ENCODE measurements at regions not wholly inside any gene's neighbourhood (a gene's known extent, or its start where the extent isn't known, plus 50 kb on each side); places are given as distances from the start of the nearest gene placed in this dataset.

- H3K4me3 ChIP-seq (ENCODE audit: low read depth in 2 of 2, low read length in 1 of 2): no peak overlapping the region
- no peaks in the 10 kb centered on the region for H4K20me1 ChIP-seq (ENCODE audit: insufficient read depth)
- H2AFZ ChIP-seq (ENCODE audit: low read depth): no peak overlapping the region
- DNase-seq: no peak
- TF ChIP-seq SIN3A (IDR thresholded peaks at IDR 0.05; ENCODE audit: borderline replicate concordance, low read depth, low read length) (no peak), ELF1 (IDR thresholded peaks at IDR 0.05) (no peak), EP300 (IDR thresholded peaks at IDR 0.05; ENCODE audit: borderline replicate concordance in 1 of 2, low read depth in 1 of 2, low read length in 1 of 2) (no peak)
- H3K4me2 ChIP-seq: no peak overlapping the region
- no peaks in the 10 kb centered on the region for H3K79me2 ChIP-seq (ENCODE audit: insufficient read depth)
- no peaks in the 10 kb centered on the region for H3K9me2 ChIP-seq
- H3K27me3 ChIP-seq (ENCODE audit: insufficient read depth): no peaks in the 10 kb centered on the region
- 7% methylated on average over 1 of the region's 1 CpG for WGBS (ENCODE audit: low lambda C conversion rate)
- POLR2A ChIA-PET: no interaction called here
- H3K4me1 ChIP-seq (ENCODE audit: control insufficient read depth in 1 of 2, insufficient read depth in 2 of 2, low read depth in 1 of 2, low read length in 1 of 2): no peaks in the 10 kb centered on the region
- H3K9ac ChIP-seq: no peak overlapping the region
- H3K27ac ChIP-seq (ENCODE audit: low read depth in 2 of 2, low read length in 1 of 2): no peak overlapping the region
- CTCF ChIA-PET: no interaction called here
- no peaks in the 10 kb centered on the region for H3F3A ChIP-seq (replicated peaks; ENCODE audit: insufficient read depth)
- H3K36me3 ChIP-seq (replicated peaks in 1 of 2; ENCODE audit: control insufficient read depth in 1 of 2, insufficient read depth in 2 of 2, low read length in 1 of 2): no peaks in the 10 kb centered on the region
- H3K9me3 ChIP-seq: no peaks in the 10 kb centered on the region
These were observed 183.5 kb downstream of the CAVIN4 start for GRCh38 chr9:100761276-100761802.

DNA sequence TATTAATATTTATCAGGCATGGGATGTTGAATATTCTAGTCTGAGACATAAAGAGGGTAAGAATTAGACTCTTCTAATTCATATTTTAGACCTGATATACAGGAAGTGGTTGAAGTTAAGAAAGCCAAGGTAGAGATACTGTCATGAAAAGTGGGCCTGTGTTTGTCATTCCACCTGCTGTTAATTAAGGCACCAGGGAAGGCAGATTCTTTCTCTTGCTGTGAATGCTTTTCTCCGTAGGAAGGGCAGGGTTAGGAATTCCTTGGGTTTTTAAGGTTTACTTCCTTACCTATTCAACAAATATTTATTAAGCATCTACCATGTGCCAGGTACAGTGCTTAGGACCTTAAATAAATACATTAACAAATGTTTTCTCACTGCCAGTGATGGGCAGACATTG is 196.4 kb downstream of the CAVIN4 start:
- no peaks in the 10 kb centered on the region for H3K36me3 ChIP-seq (replicated peaks in 1 of 2; ENCODE audit: control insufficient read depth in 1 of 2, insufficient read depth in 2 of 2, low read length in 1 of 2)
- TF ChIP-seq REST (IDR thresholded peaks at IDR 0.05; ENCODE audit: low read depth, low read length) (no peak), ELF1 (IDR thresholded peaks at IDR 0.05) (no peak), JUND (IDR thresholded peaks at IDR 0.05) (no peak), IRF3 (IDR thresholded peaks at IDR 0.05; ENCODE audit: low read depth, low read length) (no peak), PBX3 (IDR thresholded peaks at IDR 0.05) (no peak), RCOR1 (IDR thresholded peaks at IDR 0.05; ENCODE audit: low read length) (no peak), YY1 (IDR thresholded peaks at IDR 0.05; ENCODE audit: low read depth) (no peak), GABPA (IDR thresholded peaks at IDR 0.05; ENCODE audit: low read depth) (no peak), EZH2phosphoT487 (IDR thresholded peaks at IDR 0.05; ENCODE audit: borderline replicate concordance, low read depth) (no peak), NFIC (IDR thresholded peaks at IDR 0.05; ENCODE audit: borderline replicate concordance) (no peak), TCF12 (IDR thresholded peaks at IDR 0.05) (no peak), EP300 (IDR thresholded peaks at IDR 0.05; ENCODE audit: borderline replicate concordance in 1 of 2, low read depth in 1 of 2, low read length in 1 of 2) (no peak), MEF2A (IDR thresholded peaks at IDR 0.05; ENCODE audit: borderline replicate concordance, low read depth) (no peak)
- TF ChIP-seq, protein P1, sequence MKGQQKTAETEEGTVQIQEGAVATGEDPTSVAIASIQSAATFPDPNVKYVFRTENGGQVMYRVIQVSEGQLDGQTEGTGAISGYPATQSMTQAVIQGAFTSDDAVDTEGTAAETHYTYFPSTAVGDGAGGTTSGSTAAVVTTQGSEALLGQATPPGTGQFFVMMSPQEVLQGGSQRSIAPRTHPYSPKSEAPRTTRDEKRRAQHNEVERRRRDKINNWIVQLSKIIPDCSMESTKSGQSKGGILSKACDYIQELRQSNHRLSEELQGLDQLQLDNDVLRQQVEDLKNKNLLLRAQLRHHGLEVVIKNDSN (IDR thresholded peaks at IDR 0.05; ENCODE audit: borderline replicate concordance, low read depth): no peak
- TF ChIP-seq, protein P2, sequence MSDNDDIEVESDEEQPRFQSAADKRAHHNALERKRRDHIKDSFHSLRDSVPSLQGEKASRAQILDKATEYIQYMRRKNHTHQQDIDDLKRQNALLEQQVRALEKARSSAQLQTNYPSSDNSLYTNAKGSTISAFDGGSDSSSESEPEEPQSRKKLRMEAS (IDR thresholded peaks at IDR 0.05; ENCODE audit: low read depth): no peak
- no peak overlapping the region for H3K9ac ChIP-seq
- no peaks in the 10 kb centered on the region for H3K9me3 ChIP-seq
- CTCF ChIA-PET: no interaction called here
- no peak overlapping the region for H3K4me3 ChIP-seq (ENCODE audit: low read depth in 2 of 2, low read length in 1 of 2)
- no peak overlapping the region for H3K27ac ChIP-seq (ENCODE audit: low read depth in 2 of 2, low read length in 1 of 2)
- H3K79me2 ChIP-seq (ENCODE audit: insufficient read depth): no peaks in the 10 kb centered on the region
- WGBS (ENCODE audit: low lambda C conversion rate): 16% methylated on average over 1 of the region's 1 CpG
- H3K4me1 ChIP-seq (ENCODE audit: control insufficient read depth in 1 of 2, insufficient read depth in 2 of 2, low read depth in 1 of 2, low read length in 1 of 2): no peaks in the 10 kb centered on the region
- no peak for DNase-seq
- H3K27me3 ChIP-seq (ENCODE audit: insufficient read depth): no peaks in the 10 kb centered on the region
- H4K20me1 ChIP-seq (ENCODE audit: insufficient read depth): no peaks in the 10 kb centered on the region
- no peaks in the 10 kb centered on the region for H3K9me2 ChIP-seq
- H3K4me2 ChIP-seq: no peak overlapping the region
- H3F3A ChIP-seq (replicated peaks; ENCODE audit: insufficient read depth): no peaks in the 10 kb centered on the region
- no peak overlapping the region for H2AFZ ChIP-seq (ENCODE audit: low read depth)
- POLR2A ChIA-PET: no interaction called here

All from SK-N-SH (cell line).